HuH-7.5 (cell line): ENCODE measurements at regions not wholly inside any gene's neighbourhood (a gene's known extent, or its start where the extent isn't known, plus 50 kb on each side); places are given as distances from the start of the nearest gene placed in this dataset.

Experiments used
- DNase-seq: peaks from one replicate; pipeline ENCODE4 v3.0.0; 2011; ENCODE audit warnings: low spot score

DNA sequence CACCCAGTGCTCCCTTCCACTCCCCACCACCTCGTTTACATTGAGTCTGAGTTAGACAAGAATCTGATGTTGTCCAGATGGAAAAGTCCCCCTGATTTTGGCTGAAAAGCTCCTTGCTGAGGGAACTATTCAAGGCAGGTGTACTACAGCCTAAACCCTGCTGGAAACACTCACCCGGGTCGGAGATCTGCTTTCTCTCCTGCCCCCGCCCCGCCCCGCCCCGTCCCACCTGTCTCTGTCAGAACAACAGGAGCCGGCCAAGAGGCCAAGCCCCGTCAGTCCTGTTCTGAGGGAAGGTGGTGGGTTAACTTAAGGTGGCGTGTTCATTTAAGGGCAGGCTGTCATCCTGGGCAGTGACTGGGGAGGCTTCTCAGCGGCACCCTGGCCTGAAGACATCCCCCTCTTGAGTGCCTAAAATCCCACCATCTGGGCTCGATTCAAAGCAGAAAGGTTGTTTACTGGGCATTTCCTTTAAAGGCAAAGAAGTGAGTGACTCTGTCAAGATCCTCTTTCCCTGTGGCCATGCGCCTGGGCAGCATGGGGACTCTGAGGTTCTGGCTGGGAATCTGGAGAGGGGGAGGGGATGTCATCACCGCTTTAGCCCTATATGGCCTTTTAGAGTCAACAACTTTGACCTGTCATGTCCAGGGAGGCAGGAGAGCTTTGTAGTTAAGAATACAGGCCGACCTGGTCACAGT lies 71.1 kb upstream of the NEURL1B start:
- no peak for DNase-seq

DNA sequence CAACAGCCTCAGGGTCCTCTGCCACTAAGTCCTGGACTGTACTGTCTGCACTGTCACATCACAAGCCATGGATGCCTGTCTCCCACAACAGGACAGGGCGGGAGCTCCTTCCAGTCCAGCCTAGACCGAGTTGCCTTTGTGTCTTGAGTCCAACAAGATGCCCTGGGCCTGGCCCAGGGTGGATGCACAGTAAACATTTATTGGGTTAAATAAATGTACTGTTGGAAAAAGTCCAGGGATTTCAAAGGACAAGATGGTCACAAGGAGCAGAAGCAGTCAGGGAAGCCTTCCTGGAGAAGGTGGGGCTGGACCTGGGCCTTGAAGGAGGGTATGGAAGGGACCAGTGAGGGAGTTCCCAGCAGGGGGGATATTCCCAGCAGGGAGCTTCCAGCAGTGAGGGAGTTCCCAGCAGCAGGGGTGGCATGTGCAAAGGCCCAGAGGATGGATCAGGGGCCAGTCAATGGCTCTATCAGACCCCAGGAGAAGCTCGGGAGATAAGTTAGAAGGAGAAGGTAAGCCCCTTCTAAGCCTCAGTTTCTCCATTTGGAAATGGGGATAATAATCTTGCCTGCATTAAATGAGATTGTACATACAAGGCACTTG lies 72.7 kb upstream of the NEURL1B start:
- no peak for DNase-seq

DNA sequence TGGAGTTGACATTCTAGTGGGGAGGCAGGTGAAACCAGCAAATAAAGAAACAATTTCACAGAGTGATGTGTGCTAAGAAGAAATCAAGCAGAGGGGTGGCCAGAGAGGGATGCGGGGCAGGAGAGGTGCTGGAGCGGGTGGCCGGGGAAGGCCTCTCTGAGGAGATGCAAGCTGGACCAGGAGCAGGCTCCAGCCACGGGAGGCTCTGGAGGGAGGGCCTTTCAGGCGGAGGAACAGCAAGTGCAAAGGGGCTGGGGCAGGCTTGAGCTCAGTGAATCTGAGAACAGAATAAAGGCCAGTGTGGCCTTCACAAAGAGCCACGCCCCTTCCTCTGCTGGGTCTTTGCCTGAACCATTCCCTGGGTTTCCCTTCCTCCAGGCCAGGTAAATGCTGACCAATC lies 73.2 kb upstream of the NEURL1B start:
- DNase-seq = no peak

DNA sequence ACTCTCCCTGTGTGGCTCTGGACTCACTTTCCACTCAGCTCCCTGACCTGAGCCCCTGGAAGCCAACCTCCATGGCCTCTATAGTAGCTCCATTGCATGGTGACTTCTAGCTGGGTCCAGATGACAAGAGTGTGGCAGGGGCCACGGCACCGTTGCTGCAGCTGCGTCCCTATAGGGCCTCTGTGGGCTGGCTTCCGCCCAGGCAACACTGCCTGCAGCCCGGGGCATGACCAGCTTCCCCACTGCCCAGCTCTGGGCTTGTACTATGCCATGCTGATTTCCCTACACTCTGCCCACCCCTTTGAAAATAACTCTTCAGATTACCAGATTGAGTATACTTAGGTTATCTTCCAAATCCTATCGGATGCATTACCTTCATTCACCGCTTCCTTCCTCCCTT lies 73.8 kb upstream of the NEURL1B start:
- DNase-seq = no peak

DNA sequence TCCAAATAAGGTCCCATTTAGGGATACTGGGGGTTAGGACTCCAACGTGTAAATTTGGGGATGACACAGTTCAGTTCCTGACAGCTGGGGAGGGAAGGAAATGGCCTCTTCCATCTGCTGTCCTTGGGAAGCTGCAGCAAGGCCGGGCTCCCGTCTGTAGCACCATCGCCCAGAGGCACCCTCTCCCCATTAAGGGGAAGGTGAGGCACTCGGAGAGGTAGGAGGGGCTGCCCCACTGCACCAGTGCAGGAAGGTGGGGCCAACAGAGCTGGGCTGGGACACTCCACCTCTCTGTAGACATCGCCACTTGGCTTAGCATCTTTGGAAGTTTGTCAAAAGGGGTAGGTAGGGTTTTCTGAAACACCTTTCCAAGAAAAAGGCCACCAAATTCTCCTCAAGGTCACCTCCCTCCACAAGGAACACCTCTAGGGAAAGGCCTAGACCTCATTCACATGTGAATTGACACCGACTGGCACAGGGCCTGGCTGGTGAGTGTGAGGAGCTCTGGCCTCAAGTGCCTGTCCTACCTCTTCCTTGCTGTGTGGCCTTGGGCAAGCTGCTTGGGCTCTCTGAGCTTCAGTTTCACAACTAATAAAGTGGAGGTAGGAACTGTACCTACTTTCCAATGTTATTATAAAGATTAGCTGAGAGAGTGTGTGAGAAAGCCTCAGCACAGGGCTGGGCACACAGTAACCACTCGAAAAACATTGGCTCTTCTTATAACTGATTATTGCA lies 75.0 kb upstream of the NEURL1B start:
- no peak for DNase-seq

DNA sequence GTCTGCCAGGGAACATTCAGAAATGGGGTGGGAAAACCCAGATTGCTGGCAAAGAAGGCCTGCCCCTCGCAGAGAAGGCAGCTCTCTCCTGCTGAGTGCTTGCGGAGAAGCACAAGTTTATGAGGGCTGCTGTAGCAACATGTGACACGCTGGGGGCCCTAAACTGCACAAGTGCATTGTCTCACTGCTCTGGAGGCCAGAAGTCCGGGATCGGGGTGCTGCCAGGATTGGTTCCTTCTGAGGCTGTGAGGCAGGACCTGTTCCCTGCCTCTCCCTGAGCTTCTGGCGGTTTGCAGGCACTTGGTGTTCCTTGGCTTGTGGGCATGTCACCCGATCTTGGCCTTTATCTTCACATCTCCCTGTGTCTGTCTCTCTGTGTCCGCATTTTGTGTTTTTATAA lies 75.6 kb upstream of the NEURL1B start:
- DNase-seq = no peak

DNA sequence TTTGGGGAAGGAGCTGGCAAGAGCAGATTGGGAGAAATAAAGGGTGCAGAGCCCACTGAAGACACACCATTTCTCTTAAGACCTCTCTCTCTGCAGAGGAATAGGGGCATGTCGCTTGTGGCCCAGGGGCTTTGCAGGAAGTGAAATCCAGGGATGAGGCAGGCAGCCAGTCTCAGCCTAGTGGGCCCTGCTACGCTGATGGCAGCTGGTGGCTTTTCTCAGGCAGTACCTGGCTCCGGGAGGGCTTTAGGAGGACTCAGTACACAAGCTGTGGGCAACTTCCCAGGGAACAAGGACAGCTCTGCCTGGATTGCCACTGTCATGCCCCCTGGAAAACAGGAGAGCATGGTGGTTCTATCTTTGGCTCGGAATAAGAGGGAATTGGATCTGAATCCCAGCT lies 76.2 kb upstream of the NEURL1B start:
- DNase-seq = no peak

DNA sequence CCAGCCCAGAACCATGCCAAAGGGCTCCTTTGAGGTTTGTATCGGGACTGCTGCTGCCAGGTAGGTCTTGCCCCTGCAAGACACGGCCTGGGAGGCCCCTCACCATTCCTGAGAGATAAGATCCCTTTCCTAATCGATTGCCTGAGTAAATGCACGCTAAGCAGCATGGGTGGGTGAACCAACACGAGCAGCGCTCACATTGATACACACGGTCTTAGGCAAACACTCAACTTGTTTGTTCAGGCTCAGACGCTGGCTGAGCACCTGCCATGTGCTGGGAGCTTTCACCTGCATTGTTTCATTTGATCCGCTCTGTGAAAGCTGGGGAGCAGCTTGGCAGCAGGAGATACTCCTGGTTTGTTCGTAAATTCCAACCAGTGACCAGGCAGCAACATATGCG lies 76.9 kb upstream of the NEURL1B start:
- DNase-seq = peak; percentile 89

DNA sequence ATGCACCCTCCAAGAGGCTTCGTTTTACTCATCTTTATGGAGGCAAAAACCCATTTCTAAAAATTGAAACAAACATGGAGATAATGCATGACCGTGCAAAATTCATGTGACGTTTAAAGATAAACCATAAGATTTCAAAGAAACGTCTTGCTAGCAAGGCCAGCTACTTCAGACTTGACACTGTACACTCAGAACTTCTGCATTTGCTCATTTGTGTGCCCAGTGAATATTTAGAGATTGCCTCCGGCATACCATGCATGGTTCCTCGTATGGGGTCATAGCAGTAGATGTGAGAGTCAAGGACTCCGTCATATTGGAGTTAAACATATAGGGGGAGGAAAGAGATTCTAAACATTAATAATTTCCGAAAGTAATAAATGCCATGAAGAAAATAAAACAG lies 78.6 kb upstream of the NEURL1B start:
- no peak for DNase-seq

DNA sequence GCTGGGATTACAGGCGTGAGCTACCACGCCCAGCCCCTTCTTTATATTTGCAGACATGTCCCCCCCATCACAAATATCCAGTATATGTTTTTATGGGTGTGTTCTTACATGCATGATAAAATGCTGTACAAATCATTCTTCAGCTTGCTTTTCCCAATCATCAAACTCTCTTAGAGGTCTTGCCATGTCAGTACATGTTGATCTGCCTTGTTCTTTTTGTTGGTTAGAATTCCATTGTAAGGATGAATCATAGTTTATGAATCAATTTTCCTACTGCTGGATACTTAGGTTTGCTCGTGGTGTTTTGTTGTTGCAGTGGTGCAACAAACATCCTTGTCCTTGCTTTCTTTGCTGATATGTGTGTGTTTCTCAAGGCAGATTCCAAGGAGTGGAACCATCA lies 79.9 kb upstream of the NEURL1B start:
- no peak for DNase-seq

DNA sequence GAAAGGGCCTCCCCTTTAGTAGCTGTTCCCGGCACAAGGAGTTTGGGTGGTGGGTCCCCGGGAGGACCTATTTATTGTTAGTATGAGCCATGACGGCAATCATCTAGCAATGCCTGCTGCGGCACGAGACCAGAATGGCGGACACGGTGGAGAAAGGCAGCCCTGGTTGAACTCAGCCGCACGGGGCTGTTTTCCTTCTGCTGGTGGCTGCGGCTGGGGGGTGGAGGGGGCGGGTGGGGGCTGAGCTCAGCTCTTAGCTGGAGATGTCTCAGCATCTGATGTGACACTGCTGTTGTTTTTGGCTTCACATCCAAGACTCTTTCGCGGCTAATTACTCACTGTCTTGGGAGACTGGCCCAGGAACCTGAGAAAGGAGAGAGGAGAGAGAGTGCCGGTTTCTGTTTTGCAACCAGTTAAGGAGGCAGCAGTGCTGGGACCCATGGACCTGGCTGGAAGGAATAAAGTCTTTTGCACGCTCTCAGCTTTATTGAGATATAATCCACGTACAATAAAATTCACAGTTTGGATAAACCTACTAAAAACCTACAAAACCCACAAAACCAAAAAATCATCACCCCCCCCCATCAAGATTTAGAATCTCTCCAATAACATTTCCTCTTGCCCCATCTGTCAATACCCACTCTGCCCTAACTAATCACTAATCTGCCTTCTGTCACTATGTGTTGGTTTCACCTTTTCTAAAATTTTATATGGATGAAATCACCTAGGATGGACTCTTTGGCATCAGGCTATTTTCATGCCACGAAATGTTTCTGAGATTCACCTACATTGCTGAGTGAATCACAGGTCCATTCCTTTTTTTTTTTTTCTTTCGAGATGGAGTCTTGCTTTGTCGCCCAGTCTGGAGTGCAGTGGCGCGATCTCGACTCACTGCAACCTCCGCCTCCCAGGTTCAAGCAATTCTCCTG lies 81.8 kb upstream of the NEURL1B start:
- DNase-seq = no peak

DNA sequence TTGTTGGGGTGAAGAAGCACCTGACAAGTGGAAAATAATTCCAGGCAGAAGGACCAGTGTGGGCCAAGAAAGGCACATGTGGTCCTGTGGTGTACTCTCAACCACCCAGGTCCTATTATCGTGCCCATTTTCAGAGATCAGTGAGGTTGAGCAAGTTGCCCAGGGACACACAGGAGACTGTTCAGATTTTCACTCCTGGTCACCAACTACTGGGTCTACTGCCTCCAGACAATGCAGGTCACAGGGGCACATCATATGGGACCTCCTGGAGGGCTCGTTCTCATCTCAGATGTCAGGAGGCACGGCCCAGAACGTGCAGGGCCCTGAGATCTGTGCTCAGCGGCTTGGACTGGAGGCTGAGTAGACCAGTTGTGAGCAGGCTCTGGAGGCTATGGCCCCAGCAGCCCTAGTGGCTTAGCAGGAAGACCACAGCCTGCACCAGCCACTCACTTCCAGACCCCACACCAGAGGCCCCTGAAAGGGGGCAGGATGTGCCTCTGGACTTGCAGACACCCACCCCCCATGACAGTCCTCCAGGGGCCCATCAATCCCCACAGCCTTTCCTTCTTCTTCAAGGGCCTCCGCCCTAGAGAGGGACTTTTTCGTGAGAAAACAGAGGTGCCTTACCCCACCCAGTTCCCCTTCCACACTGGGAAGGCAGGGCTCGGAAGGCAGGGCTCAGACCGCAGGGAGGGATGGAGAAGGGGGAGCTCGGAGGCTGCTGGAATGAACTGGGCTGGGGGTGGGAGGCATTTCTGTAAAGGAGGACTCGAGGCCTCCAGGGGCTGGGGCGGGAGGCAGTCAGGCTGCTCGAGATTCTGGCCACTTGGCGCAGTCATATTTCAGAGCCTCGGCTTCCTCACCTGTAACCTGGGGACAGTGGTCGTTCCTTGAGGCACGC lies 82.7 kb upstream of the NEURL1B start:
- no peak for DNase-seq

DNA sequence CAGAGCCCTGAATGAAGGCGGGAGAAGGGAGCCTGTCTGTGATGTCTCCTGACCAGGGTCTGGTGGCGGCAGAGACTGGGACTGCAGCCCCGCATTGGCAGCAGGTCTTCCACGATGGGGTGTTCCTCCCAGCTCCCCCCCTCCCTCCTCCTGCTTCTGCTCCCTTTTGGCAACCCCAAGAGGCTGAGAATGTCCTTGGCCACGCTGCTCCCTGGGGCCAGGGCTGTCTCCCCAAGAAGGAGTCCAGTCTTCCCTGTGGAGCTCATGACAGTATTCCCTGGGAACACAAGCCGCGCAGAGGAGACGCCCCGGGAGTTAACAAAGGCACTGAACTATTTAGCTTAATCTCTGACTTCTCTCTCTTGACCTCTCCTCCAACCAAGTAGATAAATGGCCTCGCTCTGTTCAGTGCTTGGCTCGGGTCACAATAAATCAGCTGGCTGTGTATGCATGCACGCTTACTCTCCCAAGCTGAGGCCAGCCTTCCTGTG lies 84.0 kb upstream of the NEURL1B start:
- no peak for DNase-seq

DNA sequence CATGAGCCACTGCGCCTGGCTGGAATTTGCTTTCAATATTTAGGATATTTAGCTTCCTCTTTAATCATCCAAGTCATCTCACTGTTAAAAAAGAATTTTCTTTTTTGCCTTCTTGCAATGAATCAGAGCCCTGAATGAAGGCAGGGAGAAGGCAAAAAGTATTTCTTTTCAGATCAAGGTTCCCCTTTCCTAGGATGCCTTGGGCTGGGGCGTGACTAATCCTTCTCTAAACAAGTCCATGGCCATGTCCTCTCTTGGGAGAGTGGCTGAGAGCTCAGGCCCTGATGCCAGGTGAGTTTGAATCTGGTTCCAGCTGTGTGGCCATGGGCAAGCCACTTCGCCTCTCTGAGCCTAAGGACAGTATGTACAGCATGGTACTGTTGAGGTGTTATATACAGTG lies 84.8 kb upstream of the NEURL1B start:
- DNase-seq = no peak

DNA sequence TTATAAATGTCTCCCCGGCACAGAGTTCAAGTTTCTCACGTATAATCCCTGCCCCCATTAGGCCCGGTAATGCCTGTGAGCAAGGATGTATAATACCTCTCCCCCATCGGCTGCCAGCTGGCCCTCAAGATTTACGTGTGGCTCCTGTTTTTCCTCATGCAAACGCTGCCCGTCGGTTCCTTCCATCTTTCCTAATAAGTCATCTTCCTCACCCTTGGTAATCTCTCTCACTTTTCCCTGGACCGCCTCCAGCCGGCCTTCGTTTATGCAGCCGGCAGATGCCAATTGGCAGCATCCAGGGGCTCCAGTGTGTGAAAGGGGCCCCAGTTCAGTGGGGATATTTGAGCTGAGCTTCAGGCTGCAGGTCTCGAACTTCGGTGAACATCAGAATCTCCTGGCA lies 86.5 kb upstream of the NEURL1B start:
- DNase-seq = no peak

DNA sequence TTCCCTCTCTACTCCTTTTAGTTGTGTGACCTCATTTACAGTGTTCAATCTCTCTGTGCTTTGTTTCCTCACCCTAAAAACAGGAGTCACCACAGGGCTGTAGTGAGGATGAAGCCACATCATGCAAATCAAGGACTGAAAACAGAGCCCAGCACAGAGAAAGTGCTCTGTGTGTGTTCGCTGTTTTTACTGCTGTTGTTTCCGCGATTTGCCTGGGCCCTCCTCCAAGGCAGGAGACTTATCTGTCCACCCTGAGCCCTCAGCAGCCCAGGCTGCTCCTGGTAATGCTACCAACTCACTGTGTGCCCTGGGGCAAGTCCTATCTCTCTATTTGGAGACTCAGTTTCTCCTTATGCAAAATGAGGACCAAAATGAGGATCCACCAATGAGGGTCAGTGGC lies 87.2 kb upstream of the NEURL1B start:
- DNase-seq = no peak

DNA sequence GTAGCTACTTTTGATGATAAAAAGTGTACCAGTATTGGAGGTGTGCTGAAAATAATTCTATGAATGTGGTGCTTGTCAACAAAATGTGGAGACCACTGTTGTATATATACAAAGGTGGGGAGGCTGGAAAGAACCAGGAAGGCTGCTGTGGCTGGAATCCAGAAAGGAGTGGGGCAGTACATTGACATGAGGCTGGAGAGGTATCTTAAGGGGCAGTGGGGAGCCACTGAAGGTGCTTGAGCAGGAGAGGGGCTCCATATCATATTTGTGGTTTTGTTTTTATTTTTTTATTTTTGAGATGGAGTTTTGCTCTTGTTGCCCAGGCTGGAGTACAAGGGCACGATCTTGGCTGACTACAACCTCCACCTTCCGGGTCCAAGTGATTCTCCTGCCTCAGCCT lies 87.9 kb upstream of the NEURL1B start:
- DNase-seq = no peak

DNA sequence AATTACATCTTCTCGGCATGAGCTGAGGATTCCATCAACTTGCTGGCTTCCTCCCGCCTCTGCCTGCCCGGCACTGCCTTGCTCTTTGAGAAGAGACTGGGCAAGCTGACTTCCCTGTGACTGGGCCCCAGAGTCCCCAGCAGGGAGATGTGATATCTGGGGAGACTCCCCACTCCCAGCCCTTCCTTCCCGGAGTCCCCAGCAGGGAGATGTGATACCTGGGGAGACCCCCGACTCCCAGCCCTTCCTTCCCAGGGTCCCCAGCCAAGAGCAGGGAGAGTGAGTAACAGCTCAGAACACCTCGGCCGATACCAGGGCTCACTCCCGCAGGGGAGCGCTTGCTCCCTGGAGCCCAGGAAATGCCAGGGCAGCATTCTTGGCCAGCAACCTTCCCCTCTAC lies 90.1 kb upstream of the NEURL1B start:
- DNase-seq = no peak

DNA sequence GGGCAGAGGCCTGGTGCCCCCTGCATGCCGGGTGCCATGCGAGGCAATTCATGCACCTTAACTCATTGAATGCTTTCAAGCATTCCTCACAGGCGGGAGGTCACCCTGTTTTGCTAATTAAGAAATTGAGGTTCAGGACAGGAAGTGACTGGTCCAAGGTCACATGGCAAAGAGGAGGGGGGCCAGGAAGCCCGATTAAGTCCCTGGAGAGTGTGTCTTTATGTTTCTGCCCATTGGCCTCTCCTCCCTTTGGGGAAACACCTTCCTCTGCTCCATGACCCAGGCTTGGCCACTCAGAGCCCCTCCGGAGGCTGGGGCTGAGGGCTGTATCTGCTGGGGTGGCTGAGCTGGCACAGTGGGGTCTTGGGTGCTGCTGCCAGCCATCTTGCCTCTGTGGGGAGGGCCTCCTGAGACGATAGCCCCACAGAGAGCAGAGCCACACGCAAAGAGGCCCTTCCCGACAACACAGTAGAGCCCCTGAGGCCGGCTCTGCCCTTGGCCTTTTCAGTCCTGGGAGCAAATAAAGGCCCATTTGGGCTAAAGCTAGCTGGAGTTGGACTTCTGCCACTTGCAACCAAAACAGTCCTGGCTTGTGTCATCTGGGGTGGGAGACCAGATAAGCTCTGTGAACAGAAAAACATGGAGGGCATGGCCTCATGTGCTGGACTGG lies 90.8 kb upstream of the NEURL1B start:
- DNase-seq = no peak

DNA sequence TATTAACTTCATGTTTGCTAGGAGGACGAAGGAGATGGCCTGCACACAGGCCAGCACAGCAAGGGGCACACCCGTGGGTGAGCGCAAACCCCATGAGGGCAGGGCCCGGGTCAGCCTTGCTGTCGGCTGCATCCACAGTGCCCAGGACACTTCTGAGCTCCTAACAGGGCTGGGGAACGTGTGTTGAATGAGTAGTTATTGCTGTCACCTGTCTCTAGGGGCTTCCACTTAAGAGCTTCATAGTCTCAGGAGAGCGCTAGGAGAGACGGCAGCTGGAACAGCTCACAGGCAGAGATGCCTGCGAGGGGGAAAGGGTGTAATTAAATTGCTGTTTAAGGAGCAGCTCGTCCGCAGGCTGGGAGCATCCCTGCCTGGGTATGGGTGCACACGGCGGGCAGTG lies 91.4 kb upstream of the NEURL1B start:
- no peak for DNase-seq
